HG03045 (cell line): ENCODE measurements at regions not wholly inside any gene's neighbourhood (a gene's known extent, or its start where the extent isn't known, plus 50 kb on each side); places are given as distances from the start of the nearest gene placed in this dataset.

Source experiments
- ATAC-seq: cut with Tn5 transposase; IDR thresholded peaks from one replicate; pipeline ENCODE4 v1.9.1; 2021; ENCODE audit warnings: mild to moderate bottlenecking, moderate library complexity; ENCODE audit not compliant: unreplicated experiment

DNA sequence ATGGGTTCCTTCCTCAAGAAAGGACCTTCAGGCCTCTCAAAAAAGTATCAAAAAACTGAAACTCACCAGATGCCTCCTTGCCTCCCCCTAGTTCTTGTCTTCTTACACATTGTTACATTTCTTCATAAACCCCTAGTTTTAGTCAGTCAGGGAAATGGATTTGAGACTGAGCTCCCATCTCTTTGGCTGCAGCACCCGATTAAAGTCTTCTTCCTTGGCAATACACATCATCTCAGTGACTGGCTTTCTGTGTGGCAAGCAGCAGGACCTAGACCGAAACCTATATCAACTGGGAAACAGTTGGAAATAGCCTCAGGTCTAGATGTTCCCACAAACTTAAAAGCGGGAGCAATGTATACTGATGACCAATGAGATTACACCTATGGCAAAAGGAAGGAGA, 512.2 kb upstream of the PKDCC start:
- no peak for ATAC-seq

GRCh38 chr2:41540272-41540998, 507.4 kb upstream of the PKDCC start:
- no peak for ATAC-seq

DNA sequence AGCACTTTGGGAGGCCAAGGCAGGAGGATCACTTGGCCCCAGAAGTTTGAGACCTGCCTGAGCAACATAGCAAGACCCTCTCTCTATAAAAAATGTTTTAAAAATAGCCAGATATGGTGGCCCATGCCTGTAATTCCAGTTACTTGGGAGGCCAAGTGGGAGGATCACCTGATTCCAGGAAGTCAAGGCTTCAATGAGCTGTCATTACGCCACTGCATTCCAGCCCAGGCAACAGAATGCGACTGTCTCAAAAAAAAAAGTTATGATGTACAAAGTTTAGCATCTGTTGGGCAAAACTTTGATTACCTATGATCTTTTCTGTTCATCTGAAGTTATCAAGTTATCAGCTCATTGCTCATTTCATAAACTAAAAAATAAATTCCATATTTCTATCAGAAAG, 504.1 kb upstream of the PKDCC start:
- no peak for ATAC-seq

DNA sequence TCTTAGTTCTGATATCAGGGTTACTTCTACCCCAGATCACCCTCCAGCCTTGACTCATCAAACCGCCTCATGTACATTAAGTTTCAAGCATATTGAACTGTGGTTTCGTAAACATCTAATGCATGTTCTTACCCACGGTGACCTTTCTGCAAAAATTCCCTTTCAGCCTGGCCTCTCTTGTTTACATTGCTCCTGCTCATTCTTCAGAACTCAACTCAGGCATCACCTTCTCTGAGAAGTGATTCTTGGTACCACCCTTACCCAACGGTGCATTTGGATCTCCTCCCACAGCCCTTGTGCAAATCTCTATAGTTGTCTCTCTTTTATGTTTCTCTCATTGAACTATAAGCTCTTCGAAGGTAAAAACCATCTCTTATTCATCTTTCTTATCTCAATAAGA, 503.1 kb upstream of the PKDCC start:
- no peak for ATAC-seq

DNA sequence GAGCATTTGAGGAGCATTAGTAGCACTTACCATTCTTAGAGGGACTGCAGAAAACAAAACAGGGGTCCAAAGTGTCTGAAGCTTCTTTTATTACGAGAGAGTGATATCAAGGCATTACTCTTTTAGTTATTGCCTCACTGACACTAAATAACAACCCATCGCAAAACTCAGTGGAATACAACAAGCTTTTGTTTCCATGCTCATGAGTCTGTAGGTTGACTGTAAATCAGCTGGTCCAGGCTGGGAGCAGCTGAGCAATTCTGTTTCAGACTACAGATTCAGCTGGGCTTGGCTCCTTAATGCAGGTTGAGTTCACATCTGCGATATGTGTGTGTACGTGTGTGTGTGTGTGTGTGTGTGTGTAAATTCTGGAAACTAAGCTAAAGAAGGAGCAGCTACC, 501.8 kb upstream of the PKDCC start:
- no peak for ATAC-seq

- no peak for ATAC-seq
Observed at GRCh38 chr2:41568648-41569047, 479.2 kb upstream of the PKDCC start.

- ATAC-seq = no peak
Observed at GRCh38 chr2:41572154-41572553, 475.7 kb upstream of the PKDCC start.

DNA sequence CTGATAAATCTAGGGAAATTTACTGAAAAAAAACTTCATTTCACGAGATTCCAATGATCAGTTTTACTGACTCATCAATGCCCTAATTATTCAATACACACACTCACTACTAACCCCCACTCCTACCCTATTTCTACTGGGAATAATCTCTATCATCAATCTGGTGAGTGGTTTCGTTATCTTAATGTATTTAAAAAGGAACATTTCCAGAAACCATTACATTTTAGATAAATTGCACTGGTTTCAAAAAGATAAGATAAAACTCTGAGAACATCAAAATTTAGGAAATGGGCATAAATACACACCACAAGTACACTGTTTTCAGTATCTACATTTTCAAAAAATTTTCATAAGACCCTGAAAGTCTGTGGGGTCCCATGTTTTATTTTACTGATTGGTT, 471.4 kb upstream of the PKDCC start:
- no peak for ATAC-seq

DNA sequence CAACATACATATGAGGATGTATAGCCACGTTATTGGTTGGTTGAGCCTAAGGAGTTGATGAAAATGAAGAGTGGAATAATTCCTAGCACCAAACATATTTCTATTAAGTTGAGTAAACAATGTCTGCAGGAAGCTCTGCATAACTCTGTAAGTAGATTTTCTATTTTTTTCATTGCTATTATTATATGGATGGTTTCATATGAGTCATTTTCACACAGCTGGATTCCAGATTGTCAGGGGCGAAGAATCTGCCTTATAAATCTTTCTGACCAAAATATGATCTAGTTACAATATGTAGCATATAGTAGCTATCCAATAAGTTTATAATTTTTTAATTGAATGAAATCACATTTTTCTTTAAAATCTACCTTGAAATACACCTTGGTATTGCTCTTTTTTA, 468.0 kb upstream of the PKDCC start:
- no peak for ATAC-seq

GRCh38 chr2:41580806-41581205, 467.0 kb upstream of the PKDCC start:
- no peak for ATAC-seq

DNA sequence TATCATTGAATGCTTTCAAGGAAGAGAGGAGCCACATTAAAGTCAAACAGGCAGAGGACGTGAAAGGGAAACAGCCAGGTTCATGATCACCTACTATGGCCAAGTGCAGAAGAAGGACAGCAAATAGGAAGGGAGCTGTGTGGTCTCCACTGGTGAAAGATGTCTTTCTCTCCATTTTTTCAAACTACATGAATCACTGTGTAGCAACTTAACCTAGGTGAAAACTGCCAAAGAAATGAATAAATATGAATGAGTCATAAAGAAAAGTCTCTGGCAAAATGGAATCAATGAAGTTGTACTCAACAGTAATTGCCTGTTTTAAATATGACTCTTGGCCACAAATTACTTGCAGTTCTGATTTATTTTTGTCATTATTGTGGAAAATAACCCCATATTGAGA, 452.6 kb upstream of the PKDCC start:
- no peak for ATAC-seq

DNA sequence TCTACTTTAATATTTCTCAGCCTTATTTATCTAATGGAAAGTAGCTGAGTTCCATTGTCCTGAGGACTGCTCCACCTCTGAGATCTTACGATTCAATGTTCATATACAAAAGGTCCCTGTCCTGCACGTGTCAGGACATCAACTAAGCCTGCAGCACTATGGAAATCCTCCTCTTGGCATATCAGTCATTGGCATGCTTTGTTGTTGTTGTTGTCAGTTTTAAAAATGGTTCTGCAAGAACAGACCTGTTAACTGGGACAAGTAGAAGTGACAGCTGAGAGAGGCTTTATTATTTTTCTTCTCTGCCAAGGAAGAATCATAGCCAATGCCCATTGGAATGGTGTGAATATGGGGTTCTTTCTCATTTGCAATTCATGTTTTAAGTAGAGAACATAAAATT, 450.1 kb upstream of the PKDCC start:
- no peak for ATAC-seq

- ATAC-seq = no peak
Observed at GRCh38 chr2:41598161-41598894, 449.5 kb upstream of the PKDCC start.

DNA sequence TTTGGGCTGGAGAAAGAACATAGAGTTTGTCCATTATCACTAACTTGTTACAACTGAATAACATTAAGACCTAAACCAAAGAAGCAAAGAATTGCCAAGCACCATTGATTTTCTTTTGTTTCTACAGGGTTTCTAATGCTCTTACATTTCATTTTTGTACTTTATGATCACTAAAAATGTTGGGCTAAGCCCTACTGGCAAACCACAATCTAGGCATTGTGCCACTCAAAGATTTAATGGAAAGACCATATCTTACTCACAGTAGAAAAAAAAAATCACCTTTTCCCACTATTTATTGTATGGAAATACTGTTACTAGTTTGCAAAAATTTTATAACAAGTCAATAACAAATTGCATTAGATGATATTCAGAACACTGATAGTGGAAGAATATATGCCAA, 447.4 kb upstream of the PKDCC start:
- no peak for ATAC-seq

GRCh38 chr2:41602341-41602740, 445.5 kb upstream of the PKDCC start:
- ATAC-seq = no peak

GRCh38 chr2:41605311-41605710, 442.5 kb upstream of the PKDCC start:
- ATAC-seq = no peak

DNA sequence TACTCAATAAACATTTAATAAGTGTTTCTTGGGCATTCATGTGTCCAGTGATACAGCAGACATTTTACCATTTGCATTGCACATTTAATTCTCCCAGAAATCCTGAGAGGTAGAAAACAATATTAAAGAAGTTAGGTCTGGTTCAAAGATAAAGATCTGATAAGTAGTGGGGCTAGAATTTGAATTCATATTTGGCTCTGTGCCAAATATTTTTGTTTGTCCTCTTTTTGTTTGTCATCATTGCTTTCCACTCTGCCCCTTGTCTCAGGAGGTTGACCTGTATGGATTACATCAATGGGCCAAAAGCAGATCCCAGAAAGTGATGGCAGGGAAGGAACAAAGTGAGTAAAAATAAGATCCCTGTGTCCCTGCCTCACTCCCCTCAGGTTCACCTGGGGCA, 441.9 kb upstream of the PKDCC start:
- ATAC-seq = no peak

GRCh38 chr2:41610501-41611190, 437.2 kb upstream of the PKDCC start:
- ATAC-seq = no peak

DNA sequence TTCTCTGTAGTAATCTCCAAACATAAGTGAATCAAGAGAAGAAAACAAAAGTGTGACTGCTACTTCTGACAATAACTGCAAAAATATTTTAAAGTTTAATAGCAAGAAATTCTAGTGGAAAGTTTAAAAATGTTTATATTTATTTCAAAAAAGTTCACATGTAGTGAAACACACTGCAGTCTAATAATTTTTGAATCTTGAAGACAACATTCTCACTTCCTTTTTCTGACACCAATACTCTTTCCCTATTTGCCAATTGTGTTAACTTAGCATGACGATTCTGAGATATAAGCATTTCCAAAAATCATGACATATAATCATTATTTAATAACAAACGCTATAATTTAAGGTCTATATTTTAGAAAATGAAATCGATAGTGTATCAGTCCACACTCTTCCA, 429.1 kb upstream of the PKDCC start:
- no peak for ATAC-seq

DNA sequence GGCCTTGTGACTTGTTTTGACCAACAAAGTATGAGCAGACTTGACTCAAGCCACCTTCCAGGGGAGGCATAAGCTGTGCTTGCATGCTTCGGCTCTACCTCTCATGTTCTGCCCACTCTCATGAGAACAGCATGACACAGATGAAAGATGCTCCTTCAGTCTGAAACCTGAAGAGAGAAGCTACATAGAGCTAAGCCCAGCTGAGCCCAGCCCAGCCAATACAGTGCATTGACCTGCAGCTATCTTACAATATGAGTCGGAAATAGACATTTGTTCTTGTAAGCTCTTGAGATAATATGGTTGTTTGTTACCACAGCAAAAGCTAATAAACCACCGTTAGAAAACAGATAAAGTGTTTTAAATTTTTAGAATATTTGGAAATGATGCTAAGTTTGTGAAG, 426.7 kb upstream of the PKDCC start:
- ATAC-seq = no peak

DNA sequence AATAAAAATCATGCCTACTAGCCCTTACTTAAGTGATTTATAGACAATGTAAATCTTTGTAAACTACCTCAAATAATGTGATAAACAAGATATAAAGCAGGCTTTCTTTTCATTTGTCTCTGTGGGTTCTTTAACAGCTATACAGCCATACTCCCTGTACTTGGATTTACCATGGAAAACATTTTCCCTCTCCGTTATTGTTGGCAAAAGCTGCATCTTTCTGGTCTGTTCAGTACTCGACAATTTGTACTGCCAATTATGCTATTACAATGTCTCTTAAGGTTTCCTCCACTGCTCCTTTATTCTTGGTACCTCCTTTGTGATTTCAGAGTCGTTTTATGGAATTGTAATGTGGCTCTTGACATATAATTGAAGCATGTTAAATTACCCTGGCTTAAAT, 426.3 kb upstream of the PKDCC start:
- no peak for ATAC-seq

- ATAC-seq = no peak
Observed at GRCh38 chr2:41622301-41622700, 425.5 kb upstream of the PKDCC start.
